GM19455 (cell line): ENCODE measurements at regions not wholly inside any gene's neighbourhood (a gene's known extent, or its start where the extent isn't known, plus 50 kb on each side); places are given as distances from the start of the nearest gene placed in this dataset.
"Not testable (repeated sequence)": the region's sequence is repeated elsewhere in the genome, so short reads cannot be mapped to it uniquely, and the experiment has no call there.

Experiments used
- ATAC-seq: cut with Tn5 transposase; IDR thresholded peaks from one replicate; pipeline ENCODE4 v1.9.1; 2021; ENCODE audit not compliant: unreplicated experiment

DNA sequence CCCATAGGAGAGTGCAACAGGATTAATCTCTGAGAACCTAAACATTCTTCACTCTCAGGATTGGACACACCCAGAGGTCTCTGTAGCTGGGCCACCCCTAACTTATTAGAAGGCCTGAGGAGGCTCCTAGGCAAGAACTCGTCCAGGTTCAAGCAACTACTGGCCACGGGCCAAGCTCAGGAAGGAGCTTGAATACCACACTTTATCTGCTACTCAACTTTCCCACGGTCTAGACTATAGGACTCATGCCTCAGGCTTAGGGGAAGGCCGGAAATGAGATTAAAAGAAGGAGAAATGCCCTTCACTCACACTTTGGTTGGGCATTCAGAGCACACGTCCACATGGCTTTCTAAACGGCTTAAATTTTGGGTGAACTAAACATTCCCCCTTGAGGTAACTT, 142.8 kb upstream of the PHYHIPL start:
- no peak for ATAC-seq

DNA sequence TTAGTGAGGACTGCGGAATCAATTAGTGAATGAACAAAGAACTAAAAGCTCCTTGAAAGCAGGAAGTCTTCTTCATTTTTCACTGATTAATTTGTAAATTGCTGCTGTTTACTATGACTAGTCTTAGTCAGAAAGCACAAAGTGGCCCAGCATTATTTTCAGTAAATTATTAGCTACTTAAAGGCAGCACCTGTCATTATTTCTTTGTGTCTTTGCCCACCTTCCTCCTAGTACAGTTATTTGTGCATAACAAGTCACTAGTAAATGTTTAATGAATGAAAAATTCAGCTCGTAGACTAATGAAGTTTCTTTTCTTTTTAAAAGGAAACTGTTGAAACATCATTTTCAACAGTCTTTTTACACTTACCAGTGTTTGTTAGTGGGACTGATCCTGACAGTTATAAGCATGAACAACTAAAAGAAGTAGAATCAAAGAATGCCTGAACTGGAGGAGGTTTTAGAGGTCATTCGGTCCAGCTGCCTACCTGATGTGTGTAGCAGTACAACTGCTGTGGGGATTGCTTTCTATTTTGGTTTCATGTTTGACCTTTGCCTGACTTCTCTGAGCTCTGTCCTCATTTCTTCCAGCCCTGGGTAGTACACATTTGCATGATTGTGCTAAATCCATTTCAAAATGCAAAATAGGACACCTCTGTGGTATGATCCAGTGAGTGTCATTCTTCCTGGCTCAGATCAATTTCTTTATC, 140.0 kb upstream of the PHYHIPL start:
- ATAC-seq: peak; percentile 92

DNA sequence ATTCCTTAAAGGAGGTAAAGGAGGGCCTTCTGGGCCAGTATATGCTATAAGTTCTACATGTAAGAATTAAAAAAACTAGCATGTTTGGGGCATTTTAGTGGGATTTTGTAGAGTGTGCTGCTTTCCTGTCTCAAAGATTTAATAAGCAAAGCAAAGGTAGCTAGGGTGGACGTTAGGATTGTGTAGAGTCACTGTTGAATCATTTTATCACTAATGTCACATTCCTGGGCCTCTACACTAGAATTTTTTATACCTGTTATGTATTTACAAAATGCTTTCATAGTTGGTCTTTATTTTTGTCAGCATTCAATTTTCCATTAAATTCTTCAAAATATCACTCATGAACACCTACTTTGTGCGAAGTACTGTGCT, 139.4 kb upstream of the PHYHIPL start:
- ATAC-seq: no peak

DNA sequence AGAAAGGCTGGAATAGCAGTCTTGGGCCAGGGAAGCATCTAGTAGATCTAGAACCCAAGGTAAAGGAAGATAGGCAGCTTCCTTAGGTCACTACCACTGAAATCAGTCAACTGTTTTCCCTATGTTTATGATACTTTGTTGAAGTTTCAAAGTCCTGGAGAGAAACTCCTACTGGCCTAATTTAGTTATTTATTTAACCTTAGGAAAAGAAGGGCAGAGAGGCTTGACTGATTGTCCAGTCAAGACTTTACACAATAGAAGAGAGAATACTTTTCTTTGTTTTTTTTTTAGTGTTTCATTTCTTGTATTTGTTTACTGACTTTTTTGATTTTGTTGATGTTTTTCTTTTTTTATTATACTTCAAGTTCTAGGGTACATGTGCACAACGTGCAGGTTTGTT, 138.9 kb upstream of the PHYHIPL start:
- no peak for ATAC-seq

DNA sequence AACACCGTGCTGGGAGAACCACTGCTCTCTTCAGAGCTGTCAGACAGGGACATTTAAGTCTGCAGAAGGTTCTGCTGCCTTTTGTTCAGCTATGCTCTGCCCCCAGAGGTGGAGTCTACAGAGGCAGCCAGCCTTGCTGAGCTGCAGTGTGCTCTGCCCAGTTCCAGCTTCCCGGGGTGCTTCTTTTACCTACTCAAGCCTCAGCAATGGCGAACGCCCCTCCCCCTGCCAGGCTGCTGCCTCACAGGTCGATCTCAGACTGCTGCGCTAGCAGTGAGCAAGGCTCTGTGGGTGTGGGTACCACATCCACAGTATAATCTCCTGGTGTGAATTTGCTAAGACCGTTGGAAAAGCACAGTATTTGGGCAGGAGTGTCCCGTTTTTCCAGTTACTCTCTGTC, 133.1 kb upstream of the PHYHIPL start:
- not testable (repeated sequence) for ATAC-seq

DNA sequence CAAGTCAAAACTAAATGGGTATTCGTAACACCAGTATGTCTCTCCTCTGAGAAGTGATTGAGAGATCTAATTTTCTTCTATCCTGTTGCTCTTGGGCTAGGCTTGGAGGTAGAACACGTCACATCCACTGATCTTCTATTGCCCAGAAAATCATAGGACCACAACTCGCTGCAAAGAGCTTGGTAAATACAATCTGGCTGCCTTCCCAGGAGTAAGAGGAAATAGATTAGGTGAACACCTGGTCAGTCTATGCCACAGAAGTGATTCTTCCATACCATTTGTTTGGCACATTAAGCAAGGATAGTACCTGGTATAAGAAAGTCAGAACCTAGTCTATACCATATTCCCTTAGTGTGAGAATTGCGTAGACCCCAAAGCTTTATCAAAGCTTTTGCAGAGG, 129.3 kb upstream of the PHYHIPL start:
- ATAC-seq: no peak

DNA sequence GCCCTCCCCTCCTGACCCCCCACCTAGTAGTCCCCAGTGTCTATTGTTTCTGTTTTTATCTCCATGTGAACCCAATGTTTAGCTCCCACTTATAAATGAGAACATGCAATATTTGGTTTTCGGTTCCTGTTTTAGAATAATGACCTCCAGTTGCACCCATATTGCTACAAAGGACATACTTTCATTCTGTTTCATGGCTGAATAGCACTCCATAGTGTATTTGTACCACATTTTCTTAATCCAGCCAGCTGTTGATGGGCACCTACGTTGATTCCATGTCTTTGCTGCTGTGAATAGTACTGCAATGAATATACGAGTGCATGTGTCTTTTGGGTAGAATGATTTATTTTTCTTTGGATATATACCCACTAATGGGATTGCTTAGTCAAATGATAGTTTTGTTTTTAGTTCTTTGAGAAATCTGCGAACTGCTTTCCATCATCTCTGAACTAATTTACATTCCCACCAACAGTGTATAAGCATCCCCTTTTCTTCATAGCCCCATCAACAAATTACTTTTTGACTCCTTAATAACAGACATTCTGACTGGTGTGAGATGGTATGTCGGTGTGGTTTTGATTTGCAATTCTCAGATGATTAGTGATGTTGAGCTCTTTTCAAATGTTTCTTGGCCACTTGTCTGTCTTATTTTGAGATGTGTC, 128.4 kb upstream of the PHYHIPL start:
- ATAC-seq: peak; percentile 93

DNA sequence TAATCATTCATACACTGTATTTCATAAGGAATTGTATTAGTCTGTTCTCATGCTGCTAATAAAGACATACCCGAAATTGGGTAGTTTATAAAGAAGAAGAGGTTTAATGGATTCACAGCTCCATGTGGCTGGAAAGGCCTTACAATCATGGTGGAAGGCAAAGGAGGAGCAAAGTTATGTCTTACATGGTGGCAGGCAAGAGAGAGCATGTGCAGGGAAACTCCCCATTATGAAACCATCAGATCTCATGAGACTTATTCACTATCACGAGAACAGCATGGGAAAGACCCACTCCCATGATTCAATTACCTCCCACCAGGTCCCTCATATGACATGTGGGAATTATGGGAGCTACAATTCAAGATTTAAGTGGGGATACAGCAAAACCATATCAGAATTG, 122.9 kb upstream of the PHYHIPL start:
- ATAC-seq: not testable (repeated sequence)

DNA sequence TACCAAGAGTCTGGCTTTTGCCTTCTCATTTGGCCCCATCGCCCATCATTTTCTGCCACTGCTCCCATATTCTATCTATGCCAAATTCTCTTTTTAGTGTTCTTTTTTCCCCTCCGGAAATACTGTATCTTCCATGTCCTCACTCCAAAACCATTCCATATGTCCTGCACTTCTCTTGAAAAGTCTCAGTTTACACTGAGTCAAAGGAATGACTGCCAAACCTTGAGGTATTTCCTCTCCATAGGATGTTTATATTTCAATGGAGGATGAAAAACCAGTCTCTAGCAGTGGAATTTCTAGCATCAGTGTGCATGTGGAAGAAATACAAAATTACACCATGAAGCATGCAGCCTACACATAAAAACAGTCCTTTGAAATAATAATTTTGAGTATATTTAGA, 121.4 kb upstream of the PHYHIPL start:
- no peak for ATAC-seq

DNA sequence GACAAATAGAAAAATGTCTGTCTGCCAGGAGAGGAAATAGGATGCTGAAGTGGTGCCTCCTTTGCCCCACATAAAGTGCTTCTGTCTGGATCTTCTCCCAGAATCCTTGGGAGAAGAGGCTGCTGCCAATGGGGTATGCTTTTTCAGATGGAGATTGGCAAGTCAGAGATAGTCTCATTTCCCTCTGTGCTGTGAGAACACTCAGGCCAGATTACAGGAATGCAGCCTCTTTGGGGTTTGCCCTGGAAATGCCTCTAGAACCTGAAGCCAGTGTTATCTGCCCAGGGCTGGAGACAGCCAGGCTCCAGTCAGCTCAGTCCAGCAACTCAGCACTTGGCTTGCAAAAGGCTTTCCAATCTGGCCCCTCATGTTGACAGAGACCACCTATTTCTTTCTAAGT, 119.1 kb upstream of the PHYHIPL start:
- ATAC-seq: no peak

DNA sequence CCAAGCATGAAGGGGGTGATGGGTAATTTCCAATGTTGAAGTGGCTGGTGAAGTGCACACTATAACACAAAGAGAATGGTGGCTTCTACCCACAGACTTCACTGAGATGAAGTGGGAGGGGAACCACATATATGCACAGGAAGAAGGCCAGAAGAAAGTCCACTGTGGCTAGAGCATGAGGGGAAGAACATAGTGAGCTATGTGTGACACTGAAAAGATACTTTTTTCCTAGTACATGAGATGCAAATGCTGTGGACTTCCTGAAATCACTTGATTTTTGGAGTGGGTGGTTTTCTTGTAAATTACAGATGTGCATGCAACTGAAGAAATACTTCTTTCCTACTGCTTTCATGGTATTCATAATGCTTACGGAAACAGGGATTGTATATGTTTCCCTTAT, 115.6 kb upstream of the PHYHIPL start:
- ATAC-seq: peak; percentile 72

DNA sequence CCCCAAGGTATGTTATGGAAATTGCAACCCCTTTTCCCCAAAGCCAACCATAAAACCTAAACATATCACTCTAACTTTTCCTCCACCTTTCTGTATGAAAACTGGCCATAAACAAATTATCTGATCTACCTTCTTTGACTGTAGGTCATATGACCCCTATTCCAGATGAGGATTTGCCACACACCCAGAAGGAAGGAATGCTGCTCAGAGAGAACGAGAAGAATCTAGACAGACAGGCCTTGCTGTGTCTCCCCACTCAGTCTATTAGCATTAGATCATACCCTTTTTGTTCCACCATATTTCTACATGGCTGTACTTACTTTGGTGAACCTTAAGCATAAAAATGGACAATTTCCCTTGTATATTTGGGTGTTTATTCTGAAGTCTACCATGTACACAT, 113.0 kb upstream of the PHYHIPL start:
- ATAC-seq: no peak

DNA sequence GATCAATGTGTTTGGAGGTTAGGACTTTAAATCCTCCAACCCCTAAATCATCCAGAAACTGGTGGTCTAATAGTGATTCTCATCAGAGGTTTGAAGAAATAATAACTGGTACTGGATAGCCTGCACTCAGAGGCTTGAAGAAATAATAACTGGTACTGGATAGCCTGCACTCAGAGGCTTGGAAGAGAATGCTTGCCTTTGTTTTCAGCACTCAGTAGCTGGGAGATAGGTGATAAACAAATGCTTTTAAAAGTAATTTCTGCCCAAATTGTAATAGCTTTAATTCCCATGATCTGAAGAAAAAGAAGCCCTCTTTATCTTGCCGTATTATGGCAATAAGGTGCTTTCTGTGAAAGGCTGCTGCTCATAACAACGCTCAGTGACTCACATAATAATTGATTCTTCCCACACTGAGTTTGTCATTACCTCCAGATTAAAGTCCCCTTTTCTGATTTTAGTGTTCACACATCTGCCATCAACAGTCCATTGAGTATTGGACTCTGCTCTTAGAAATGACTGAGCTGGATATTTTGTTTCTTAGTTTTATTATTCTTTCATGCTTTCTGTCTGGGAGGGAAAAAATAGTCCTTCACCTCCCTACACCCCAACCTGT, 112.3 kb upstream of the PHYHIPL start:
- ATAC-seq: no peak

DNA sequence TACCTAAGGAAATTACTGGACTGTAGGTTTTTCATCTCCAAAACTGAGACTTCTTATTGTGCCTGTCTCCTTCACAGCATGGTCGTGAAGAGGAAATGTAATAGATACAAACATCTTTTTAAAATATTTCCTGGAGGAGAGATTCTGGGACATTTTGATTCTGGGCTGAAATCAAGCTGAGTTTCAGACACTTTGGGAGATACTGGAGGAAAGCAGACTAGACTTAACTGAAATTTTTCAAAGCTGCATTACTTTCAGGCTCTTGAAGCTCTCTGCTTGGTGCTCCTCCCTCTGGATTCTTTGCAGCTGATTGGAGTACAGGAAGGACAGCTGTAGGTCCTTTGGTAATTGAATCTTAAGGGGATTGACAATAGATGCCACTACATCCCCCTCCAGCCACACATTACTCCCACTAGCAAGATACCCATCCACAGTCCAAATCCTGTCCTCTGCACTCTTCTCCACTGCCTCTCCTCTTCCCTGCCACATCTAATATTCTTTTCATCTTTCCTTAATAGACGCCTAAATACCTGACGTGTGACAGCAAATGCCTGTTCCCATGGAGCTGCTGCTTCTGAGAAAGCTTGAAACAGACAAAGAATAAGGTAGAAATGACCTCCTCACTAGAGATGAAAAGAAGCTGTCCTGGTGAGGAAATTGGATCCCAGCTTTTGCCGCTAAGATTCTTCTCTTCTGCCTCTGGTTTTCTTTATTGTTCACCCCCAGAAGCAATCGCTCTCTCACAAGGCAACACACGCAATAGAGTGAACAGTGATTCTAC, 111.5 kb upstream of the PHYHIPL start:
- no peak for ATAC-seq

DNA sequence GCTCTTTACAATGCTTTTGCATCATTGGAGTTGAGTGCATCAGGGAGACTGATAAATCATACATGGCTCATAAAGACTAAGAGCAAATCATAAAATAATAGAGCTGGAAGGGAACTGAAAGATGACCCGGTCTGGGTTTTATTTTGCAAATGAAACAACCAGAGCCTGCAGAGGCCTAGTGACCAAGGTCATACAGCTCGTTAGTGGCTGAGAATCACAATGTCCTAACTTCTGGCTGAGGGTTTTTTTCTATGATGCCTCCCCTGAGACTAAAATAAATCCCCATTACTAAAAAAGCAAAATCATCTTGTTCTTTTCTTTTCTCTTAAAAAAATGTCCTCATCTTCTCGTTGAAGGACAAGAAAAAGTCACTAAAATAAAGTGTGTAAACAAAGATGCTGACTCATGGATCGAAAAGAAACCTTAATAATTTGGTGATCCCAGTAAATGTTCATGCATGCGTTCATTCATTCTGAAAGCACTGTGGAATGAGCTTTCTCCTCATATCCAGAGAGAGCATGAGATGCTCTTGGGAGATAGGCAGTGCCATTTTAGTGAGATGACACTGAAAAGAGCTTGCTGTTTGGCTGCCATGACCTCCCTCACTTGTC, 107.8 kb upstream of the PHYHIPL start:
- ATAC-seq: no peak

DNA sequence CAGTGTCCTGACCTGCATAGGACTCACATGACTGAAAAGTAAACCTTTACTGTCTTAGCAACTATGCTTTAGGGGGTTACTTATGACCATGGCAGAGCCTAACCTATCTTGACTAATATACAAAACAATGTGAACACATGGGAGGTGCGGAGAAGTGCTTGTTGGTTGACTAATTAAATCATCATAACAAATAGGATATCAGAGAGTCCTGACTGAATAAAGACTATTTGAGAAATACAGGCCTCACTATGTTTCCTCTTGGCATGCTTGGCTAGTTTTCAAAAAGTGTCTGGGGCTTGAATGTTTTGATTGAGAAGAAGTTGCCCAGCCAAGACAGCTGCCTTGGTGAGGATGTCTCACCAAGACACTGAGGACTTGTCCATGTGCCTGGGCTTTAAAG, 104.4 kb upstream of the PHYHIPL start:
- no peak for ATAC-seq

DNA sequence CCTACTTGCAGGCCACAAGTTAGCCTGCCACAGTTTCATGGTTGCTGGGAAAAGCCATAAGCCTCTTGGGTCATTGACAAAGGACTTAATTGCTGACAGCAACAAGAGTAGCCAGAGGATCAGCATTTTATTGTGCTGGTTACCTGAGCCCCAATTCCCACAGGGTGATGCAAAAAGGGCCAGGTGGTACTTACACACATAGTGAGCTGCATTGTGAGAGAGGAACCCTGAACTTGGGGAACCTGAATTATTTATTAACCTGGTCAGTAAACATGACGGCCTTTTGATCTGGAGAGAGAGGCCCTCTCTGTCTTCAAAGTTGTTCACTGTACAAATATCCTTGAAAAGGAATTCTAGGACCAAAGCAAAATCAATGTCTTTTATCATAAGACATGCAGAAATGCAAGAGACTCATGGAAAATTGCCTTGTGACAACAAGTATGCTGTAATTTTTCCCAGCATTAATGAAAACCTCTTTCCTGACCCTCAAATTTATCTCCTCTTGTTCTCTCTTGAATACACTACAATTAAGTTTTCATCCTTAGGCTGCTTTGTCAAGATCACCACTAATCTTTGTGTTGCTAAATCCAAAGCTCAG, 102.9 kb upstream of the PHYHIPL start:
- ATAC-seq: no peak

DNA sequence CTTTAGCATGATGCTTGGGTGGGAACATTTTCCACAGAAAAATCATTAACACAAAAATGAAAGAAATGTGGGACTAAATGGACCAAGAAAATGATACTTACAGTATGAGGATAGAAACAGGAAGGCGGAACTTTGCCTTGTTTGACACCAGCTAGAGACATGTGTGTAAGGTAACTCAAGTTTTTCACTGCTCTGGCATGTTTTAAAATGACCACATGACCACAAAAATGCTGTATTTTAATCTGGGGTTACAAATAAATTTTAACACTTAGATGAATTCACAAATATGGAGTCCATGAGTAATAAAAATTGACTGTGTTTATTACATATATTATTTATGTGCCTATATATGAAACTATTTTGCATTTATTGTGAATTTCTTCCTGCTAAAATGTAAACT, 100.9 kb upstream of the PHYHIPL start:
- no peak for ATAC-seq

DNA sequence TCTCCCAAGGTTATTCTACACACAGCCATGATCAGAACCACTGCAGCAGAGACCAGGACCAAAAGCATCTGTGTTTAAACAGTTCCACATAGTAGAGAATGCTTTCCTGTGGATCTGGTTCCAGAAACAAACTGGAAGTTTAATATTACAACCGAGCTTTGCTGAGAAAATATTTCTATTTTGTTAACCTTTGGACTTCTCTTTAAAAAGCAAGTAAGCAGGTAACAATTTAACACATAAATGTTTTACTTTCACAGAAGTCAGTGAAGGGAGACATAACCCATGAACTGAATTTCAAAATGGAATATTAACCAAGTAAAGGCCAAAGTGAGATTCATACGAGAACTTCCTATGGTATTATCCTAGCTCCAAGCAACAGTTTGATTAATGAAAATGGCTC, 98.6 kb upstream of the PHYHIPL start:
- ATAC-seq: no peak

DNA sequence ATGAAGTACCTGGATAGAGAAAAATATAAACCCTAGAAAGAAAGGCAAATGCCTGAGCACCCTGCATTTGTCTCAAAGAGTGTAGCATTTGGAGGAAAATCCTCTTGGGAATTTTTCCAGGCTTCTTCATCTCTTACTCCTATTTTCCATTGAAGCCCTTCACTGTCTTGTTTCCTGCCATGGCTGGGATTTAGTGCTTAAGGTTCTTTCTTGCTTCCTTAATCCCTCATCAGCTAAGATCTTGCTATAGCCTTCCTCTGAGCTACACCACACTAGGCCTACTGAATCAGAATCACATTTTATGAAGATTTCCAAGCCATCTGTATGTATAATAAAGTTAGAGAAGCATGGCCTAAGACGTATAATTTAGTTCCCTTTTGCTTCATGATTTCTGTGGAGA, 97.5 kb upstream of the PHYHIPL start:
- ATAC-seq: no peak
